ENCODE measurements at regions not wholly inside any gene's neighbourhood (a gene's known extent, or its start where the extent isn't known, plus 50 kb on each side); places are given as distances from the start of the nearest gene placed in this dataset.

DNA sequence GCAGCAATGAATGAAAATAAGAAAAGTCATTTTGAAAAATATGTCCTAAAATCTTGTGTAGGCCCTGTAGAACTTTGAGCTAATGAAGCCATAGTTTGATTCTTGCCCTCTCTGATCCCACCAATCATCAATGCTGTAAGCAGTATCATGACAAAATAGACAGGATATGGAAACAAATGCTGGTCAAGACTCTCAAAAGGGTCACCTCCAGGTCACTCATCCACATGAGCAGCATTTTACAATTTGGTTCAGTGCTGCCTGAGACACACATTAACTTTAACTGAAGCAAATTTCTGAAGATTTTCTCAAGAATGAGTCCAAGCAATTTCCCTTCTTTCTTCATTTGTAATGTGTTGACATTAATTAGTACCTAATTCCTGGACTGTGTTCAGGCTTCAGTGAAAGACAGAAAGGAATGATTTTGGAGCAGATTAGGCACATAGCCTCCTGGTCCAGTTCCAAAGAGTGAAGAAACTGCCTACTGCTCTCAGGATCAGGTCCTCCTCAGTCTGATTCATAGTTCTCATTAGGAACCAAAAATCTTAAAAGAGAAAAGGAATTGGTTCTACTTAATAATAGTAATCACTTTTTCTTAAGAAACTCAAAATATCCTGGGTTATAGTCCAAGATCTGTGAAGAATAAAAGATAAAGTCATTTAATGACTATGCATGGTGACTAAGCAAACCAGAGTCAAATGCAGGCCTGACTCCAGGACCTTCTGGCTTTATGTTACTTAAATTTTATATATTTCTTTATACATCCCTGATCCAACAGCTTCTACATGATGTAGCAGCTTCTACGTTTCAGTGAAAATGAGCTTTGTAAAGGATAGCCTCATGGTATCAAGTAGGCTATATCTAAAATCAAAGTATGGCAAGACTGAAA lies 192.1 kb upstream of the RGMB start:
- Histone ChIP-seq H3K9me3 (ENCODE audit: control insufficient read depth, insufficient read depth, low read length) (no peaks in the 10 kb centered on the region), H3K4me1 (ENCODE audit: insufficient read depth, low read length) (no peaks in the 10 kb centered on the region), H3K9ac (ENCODE audit: low read depth, low read length) (no peak overlapping the region), H3K36me3 (ENCODE audit: insufficient read depth, low read length) (no peaks in the 10 kb centered on the region)

- Histone ChIP-seq H3K36me3 (ENCODE audit: insufficient read depth, low read length) (no peaks in the 10 kb centered on the region), H3K9me3 (ENCODE audit: control insufficient read depth, insufficient read depth, low read length) (no peaks in the 10 kb centered on the region), H3K9ac (ENCODE audit: low read depth, low read length) (no peak overlapping the region), H3K4me1 (ENCODE audit: insufficient read depth, low read length) (no peaks in the 10 kb centered on the region)
These were observed 189.9 kb upstream of the RGMB start for GRCh38 chr5:98583586-98583985.

GRCh38 chr5:98585661-98586310 lies 187.7 kb upstream of the RGMB start:
- no peaks in the 10 kb centered on the region for H3K36me3 ChIP-seq (ENCODE audit: insufficient read depth, low read length)
- no peaks in the 10 kb centered on the region for H3K4me1 ChIP-seq (ENCODE audit: insufficient read depth, low read length)
- H3K9me3 ChIP-seq (ENCODE audit: control insufficient read depth, insufficient read depth, low read length): no peaks in the 10 kb centered on the region
- H3K9ac ChIP-seq (ENCODE audit: low read depth, low read length): no peak overlapping the region

- Histone ChIP-seq H3K9ac (ENCODE audit: low read depth, low read length) (no peak overlapping the region), H3K36me3 (ENCODE audit: insufficient read depth, low read length) (no peaks in the 10 kb centered on the region), H3K4me1 (ENCODE audit: insufficient read depth, low read length) (no peaks in the 10 kb centered on the region), H3K9me3 (ENCODE audit: control insufficient read depth, insufficient read depth, low read length) (no peaks in the 10 kb centered on the region)
These were observed 186.9 kb upstream of the RGMB start for GRCh38 chr5:98586581-98586980.

- Histone ChIP-seq H3K4me1 (ENCODE audit: insufficient read depth, low read length) (no peaks in the 10 kb centered on the region), H3K36me3 (ENCODE audit: insufficient read depth, low read length) (no peaks in the 10 kb centered on the region), H3K9ac (ENCODE audit: low read depth, low read length) (no peak overlapping the region), H3K9me3 (ENCODE audit: control insufficient read depth, insufficient read depth, low read length) (no peaks in the 10 kb centered on the region)
These were observed 186.3 kb upstream of the RGMB start for GRCh38 chr5:98587166-98587565.

DNA sequence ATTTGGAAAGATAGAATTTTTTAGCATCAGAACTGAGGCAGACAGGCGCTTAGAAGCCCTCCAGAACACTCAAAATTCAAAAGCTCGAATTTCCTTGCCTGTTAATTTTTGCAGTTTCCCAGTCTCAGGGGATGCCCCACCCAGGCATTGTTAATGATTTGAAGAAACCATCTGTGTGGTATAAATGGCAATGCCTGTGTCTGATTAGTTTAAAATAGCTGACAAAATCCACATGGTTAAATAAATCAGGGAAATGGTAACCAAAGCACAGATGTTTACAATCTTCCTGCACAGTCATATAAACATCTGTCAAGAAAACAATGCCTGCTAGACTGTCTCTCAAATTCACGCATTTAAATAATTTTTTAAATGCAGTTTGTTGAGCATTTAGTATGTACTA lies 185.2 kb upstream of the RGMB start:
- Histone ChIP-seq H3K36me3 (ENCODE audit: insufficient read depth, low read length) (no peaks in the 10 kb centered on the region), H3K9ac (ENCODE audit: low read depth, low read length) (no peak overlapping the region), H3K4me1 (ENCODE audit: insufficient read depth, low read length) (no peaks in the 10 kb centered on the region), H3K9me3 (ENCODE audit: control insufficient read depth, insufficient read depth, low read length) (no peaks in the 10 kb centered on the region)

DNA sequence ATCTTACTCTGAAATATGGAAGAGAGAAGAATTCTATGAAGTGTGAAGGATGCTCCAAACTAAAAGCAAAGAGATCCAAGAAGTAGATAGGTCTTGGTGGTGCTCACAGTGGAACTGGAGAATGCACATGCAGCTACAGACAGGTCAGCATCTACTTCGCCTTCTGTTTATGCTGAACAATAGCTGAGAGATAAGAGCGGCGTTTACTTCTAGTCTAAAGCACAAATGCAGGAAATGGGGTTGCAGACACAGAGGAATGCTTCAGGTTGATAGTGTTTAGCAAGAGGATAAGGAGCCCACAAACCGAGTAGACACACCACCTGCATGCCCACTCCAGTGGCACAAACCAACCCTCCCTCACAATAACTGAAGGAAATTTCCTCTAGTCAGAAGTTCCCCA lies 180.0 kb upstream of the RGMB start:
- Histone ChIP-seq H3K9me3 (ENCODE audit: control insufficient read depth, insufficient read depth, low read length) (no peaks in the 10 kb centered on the region), H3K9ac (ENCODE audit: low read depth, low read length) (no peak overlapping the region), H3K4me1 (ENCODE audit: insufficient read depth, low read length) (no peaks in the 10 kb centered on the region), H3K36me3 (ENCODE audit: insufficient read depth, low read length) (no peaks in the 10 kb centered on the region)

DNA sequence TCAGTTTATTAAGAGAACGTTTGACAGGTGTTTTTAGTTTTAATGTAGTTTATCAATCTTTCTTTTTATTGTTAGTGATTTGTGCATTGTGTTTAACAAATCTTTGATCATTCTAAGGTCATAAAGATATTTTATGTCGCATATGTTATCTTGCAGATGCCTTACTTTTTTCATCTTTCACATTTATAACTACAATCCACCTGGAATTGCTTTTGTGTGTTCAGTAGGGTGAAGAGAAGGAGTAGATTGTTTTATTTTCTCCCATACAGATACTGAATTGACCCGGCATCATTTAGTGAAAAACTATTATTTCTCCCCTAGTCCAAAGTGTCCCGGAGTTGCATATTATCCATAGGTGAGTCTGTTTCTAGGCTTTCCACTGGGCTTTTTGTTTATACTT lies 179.4 kb upstream of the RGMB start:
- Histone ChIP-seq H3K9me3 (ENCODE audit: control insufficient read depth, insufficient read depth, low read length) (no peaks in the 10 kb centered on the region), H3K36me3 (ENCODE audit: insufficient read depth, low read length) (no peaks in the 10 kb centered on the region), H3K4me1 (ENCODE audit: insufficient read depth, low read length) (no peaks in the 10 kb centered on the region), H3K9ac (ENCODE audit: low read depth, low read length) (no peak overlapping the region)

GRCh38 chr5:98599016-98599415 lies 174.4 kb upstream of the RGMB start:
- no peak overlapping the region for H3K9ac ChIP-seq (ENCODE audit: low read depth, low read length)
- H3K4me1 ChIP-seq (ENCODE audit: insufficient read depth, low read length): no peaks in the 10 kb centered on the region
- no peaks in the 10 kb centered on the region for H3K9me3 ChIP-seq (ENCODE audit: control insufficient read depth, insufficient read depth, low read length)
- no peaks in the 10 kb centered on the region for H3K36me3 ChIP-seq (ENCODE audit: insufficient read depth, low read length)

DNA sequence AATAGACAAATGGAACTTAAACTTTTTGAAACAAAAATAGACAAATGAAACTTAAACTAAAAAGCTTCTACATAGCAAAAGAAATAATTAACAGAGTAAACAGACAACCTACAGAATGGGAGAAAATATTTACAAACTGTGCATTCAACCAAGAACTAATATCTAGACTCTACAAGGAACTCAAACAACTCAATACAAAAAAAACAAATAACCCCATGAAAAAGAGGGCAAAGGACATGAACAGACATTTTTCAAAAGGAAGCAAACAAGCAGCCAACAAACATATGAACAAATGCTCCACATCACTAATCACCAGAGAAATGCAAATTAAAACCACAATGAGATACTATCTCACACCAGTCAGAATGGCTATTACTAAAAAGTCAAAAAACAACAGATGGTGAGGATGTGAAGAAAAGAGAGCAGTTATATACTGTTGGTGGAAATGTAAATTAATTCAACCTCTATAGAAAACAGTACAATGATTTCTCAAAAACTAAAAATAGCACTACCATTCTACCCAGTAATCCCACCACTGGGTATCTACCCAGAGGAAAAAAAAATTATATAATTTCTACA lies 170.8 kb upstream of the RGMB start:
- Histone ChIP-seq H3K9ac (ENCODE audit: low read depth, low read length) (no peak overlapping the region), H3K4me1 (ENCODE audit: insufficient read depth, low read length) (0 out of 2 replicates have a peak, but pooled peaks cover 4% of the 10 kb centered on the region)

GRCh38 chr5:98603456-98603855 lies 170.0 kb upstream of the RGMB start:
- H3K9ac ChIP-seq (ENCODE audit: low read depth, low read length): no peak overlapping the region
- no peaks in the 10 kb centered on the region for H3K9me3 ChIP-seq (ENCODE audit: control insufficient read depth, insufficient read depth, low read length)
- 0 out of 2 replicates have a peak, but pooled peaks cover 4% of the 10 kb centered on the region for H3K4me1 ChIP-seq (ENCODE audit: insufficient read depth, low read length)
- no peaks in the 10 kb centered on the region for H3K36me3 ChIP-seq (ENCODE audit: insufficient read depth, low read length)

More for the DNA sequence above, 170.8 kb upstream of the RGMB start:
- H3K36me3 ChIP-seq (ENCODE audit: insufficient read depth, low read length): no peaks in the 10 kb centered on the region
- H3K9me3 ChIP-seq (ENCODE audit: control insufficient read depth, insufficient read depth, low read length): no peaks in the 10 kb centered on the region

DNA sequence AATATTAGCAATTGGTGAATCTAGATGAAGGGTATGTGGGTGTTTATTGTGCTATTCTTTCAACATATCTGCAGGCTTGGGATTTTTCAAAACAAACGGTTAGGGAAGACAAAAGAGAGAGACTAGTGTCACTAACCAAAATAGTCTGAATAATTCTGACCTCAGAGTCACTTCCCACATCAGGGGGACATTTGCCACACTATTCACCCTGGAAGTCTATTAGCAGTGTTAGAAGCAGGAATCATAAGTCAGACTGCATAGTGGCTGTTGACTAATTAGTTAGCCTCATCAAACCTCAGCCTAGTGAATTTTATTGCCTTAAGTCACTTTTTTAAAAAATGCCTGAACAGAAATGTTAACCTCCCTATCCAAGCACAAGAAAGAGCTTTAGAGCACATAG lies 169.2 kb upstream of the RGMB start:
- 0 out of 2 replicates have a peak, but pooled peaks cover 4% of the 10 kb centered on the region for H3K4me1 ChIP-seq (ENCODE audit: insufficient read depth, low read length)
- no peak overlapping the region for H3K9ac ChIP-seq (ENCODE audit: low read depth, low read length)
- H3K9me3 ChIP-seq (ENCODE audit: control insufficient read depth, insufficient read depth, low read length): no peaks in the 10 kb centered on the region
- H3K36me3 ChIP-seq (ENCODE audit: insufficient read depth, low read length): no peaks in the 10 kb centered on the region

GRCh38 chr5:98604721-98605425 lies 168.6 kb upstream of the RGMB start:
- 0 out of 2 replicates have a peak, but pooled peaks cover 4% of the 10 kb centered on the region for H3K4me1 ChIP-seq (ENCODE audit: insufficient read depth, low read length)

DNA sequence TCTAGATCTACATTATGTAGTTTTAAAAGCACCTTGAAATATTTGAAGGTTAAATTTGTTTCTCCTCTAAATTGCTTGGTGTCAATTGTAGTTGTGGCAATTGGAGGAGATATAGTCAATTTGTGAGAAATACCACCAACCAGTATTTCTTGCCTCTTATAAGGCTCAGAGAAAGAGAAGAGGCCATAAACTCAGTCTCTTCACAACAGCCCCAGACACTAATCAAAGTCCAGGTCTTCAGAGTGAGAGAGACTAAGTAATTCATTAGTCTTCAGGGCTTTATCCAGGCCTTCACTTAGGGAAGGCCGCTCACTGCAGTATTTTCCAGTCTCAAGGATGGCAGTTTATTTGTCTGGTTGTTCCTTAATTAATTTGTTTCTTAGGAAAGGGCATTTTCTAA lies 168.0 kb upstream of the RGMB start:
- H3K4me1 ChIP-seq (ENCODE audit: insufficient read depth, low read length): 0 out of 2 replicates have a peak, but pooled peaks cover 4% of the 10 kb centered on the region
- no peaks in the 10 kb centered on the region for H3K9me3 ChIP-seq (ENCODE audit: control insufficient read depth, insufficient read depth, low read length)
- H3K36me3 ChIP-seq (ENCODE audit: insufficient read depth, low read length): no peaks in the 10 kb centered on the region
- H3K9ac ChIP-seq (ENCODE audit: low read depth, low read length): no peak overlapping the region

More at GRCh38 chr5:98604721-98605425, 168.6 kb upstream of the RGMB start:
- no peak overlapping the region for H3K9ac ChIP-seq (ENCODE audit: low read depth, low read length)
- no peaks in the 10 kb centered on the region for H3K9me3 ChIP-seq (ENCODE audit: control insufficient read depth, insufficient read depth, low read length)
- H3K36me3 ChIP-seq (ENCODE audit: insufficient read depth, low read length): no peaks in the 10 kb centered on the region

All from ES-I3 (cell line).